ENCODE measurements at regions not wholly inside any gene's neighbourhood (a gene's known extent, or its start where the extent isn't known, plus 50 kb on each side); places are given as distances from the start of the nearest gene placed in this dataset.
"Not testable (repeated sequence)": the region's sequence is repeated elsewhere in the genome, so short reads cannot be mapped to it uniquely, and the experiment has no call there.

DNA sequence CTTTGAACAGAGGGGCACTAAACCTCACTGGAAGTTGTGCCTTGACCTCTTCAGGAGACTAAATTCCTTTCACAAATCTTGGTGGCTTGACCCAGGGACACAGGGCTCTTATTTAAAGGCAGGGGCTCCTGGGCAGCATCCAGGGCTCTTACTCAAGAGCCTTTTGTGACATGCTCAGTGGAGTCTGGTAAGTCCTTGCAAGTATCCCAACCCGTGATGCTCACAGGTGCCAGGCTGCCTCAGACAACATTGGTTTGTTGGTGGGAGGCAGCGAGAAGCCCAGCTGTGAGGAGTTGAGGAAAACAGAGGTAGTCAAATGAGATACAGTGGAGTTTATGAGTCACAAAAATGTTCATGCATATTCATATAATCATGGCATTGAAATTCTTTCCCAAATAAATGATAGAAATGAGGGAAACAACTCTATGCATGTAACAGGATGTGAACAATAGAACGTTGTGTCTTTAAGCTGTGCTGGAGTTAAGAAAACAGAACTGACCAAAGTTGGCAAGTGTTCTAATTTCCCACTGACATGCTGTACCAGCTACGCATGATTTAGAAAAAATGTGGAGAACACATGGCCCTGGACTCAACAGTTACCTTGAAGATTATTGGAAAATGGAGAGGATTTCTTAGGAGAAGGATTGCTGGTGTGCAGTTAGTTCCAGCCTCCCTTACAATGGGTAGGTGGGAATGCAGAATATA is 654.5 kb upstream of the COBL start:
- DNase-seq (ENCODE audit: low spot score) (no peak), ATAC-seq (no peak)
- intact Hi-C loops (cut with DNase I) = no loop called here

DNA sequence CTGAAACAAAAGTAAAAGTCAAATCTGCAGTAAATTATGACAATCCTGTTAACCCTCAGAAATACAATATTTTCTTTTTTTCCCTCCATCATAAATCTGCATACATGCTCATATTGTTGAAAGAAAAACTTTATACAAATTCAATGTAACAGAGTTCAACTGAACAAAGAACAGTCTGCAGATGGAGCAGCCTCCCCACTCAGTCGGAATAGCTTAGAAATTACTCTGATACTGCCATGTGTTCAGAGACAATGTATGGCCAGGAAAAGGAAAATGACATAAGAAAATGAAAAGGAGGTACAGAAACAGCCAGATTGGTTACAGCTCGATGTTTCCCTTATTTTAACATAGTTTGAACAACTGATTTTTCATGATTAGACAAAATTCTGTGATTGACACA is 651.9 kb upstream of the COBL start:
- no peak for ATAC-seq
- no peak for DNase-seq (ENCODE audit: low spot score)
- intact Hi-C loops (cut with DNase I) = no loop called here

DNA sequence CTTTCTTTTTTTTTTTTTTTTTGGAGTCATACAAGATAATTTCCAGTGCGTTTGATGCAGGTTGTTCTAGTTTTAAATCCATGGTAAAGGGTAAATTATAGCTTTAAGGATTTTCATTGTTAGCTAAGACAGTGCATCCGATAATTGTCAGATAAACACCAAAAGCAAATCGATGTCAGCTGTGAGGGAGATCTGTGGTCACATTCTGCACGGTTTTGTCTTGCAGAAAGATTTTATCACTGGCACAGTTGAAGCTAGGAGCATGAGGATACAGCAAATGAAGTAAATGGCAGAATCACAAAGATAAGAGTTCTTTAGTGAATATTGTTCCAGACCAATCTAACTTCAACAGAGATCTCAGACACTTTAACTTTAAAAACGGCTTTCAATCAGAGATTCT is 648.8 kb upstream of the COBL start:
- intact Hi-C loops (cut with DNase I) = no loop called here
- no peak for ATAC-seq

DNA sequence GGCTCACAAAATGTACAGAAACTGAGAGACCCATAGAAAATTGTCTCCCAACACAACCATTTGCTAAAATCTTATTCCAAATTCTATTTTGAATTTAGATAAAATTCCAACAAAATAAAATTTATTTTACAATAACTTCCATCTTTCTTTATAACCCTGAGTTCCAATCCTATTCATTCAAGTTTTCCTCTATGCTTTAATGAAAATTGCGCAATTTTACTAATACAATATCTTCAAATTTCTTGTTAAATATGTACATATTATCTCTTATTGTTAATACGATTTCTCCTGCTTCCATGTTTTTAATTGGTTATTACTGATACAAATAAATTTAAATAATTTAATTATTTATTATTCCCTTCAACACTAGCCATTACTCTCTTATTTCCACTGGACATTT is 645.2 kb upstream of the COBL start:
- ATAC-seq (no peak), DNase-seq (ENCODE audit: low spot score) (no peak)
- intact Hi-C loops (cut with DNase I) = no loop called here

More for the DNA sequence above, 648.8 kb upstream of the COBL start:
- no peak for DNase-seq (ENCODE audit: low spot score)

DNA sequence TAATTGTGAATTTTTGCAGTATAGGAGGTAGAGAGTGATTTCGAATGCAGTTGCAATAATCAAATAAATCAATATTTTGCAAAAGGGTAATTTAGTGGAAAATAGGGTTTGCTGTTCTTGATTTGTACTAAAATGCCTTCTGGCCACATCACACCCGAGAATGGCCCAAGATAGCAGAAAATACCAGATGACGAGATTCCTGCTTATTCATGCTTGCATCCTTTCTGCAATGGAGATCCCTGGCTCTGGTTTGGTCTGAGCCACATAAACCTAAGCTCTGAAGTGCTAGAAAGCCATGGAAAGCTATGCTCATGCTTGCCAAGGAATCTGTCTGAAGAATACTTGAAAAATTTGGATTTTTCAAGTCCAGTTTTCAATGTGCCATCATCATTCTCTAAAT is 634.2 kb upstream of the COBL start:
- intact Hi-C loops (cut with DNase I) = no loop called here
- ATAC-seq (no peak), DNase-seq (ENCODE audit: low spot score) (no peak)

DNA sequence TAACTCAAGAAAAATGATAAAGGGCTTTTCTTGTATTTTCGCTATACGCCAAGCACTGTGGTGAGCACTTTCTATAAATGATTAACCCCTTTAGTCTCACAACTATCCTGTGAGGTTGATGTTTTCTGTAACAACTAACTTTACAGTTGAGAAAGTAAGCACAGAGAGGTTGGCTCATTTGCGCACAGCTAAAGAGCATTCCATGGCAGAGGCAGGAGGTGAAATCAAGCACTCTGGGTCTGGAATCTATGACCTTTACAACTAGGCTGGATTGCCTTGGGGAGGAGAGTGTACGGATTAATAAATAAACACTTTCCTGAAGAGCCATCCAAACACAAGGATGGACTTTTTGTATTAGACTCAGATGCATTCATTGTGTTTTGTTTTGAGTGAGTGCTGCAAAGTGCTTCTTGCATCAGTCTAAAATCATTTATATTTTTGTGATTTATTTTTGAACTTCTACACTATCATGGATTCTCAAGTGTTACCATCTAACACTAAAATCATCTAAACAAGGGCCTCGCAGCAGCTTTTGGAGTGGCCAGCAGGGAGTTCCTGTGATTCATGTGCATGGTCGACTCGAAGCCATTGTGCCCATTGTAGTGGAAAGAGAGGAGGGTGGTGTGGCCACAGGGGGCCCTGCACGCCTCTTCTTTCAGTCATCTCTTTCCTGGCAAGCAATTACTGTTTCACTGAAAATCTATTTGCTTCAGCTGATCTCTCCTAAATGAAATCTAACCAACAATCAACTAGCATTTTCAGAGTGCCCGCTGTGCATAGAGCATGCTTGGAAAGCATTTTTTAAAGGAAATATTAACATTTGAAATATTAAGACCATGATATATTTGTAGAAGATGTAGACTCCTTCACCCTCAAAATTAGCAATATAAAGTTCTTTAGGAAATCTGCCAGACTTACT is 633.4 kb upstream of the COBL start:
- DNase-seq (ENCODE audit: low spot score) (no peak), ATAC-seq (no peak)
- intact Hi-C loops (cut with DNase I) = no loop called here

DNA sequence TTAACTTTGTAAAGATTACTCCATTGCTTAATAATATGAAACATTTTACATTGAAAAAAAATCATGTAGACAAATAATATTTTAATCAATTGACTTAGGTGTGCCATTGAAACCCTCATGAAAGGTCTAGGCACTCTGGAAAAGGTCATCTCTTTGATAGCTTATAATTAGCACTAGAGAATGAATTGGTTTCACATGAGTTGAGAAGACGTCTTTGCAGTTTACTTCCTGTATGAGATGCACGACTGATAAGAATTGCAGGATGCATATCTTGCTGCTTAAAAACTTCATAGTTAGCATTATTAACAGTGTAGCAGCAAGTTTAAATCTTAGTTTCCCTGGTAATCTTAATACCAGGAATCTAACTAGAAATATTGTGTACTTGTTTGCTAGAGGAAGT is 614.2 kb upstream of the COBL start:
- intact Hi-C loops (cut with DNase I) = no loop called here
- no peak for ATAC-seq

DNA sequence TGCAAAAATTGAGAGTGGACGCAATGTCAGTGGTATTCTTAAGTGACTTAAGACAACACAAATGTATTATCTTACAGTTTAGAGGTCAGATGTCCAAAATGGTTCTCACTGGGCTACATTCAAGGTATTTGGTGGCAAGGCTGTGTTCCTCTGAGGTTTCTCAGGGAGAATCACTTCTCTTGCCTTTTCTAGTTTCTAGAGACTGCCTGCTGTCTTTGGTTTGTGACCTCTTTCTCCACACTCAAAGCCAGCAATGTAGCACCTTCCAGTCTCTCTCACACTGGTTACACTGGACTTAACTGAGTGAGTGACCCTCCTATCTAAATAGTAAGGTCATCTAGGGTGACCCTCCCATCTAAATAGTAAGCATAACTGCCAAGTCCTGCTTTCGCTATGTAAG is 613.2 kb upstream of the COBL start:
- intact Hi-C loops (cut with DNase I) = no loop called here
- ATAC-seq (no peak), DNase-seq (ENCODE audit: low spot score) (no peak)

More for the DNA sequence above, 614.2 kb upstream of the COBL start:
- no peak for DNase-seq (ENCODE audit: low spot score)

DNA sequence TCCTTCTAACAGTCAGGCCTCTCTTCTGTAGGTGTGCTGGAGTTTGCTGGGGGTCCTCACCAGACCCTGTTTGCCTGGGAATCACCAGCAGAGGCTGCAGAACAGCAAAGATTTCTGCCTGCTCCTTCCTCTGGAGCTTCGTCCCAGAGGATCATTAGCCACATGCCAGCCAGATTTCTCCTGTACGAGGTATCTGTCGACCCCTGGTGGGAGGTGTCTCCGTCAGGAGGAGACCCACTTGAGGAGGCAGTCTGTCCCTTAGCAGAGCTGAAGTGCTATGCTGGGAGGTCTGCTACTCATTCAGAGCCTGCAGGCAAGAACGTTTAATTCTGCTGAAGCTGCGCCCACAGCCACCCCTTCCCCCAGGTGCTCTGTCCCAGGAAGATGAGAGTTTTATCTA is 611.1 kb upstream of the COBL start:
- no peak for DNase-seq (ENCODE audit: low spot score)
- intact Hi-C loops (cut with DNase I) = no loop called here
- no peak for ATAC-seq

DNA sequence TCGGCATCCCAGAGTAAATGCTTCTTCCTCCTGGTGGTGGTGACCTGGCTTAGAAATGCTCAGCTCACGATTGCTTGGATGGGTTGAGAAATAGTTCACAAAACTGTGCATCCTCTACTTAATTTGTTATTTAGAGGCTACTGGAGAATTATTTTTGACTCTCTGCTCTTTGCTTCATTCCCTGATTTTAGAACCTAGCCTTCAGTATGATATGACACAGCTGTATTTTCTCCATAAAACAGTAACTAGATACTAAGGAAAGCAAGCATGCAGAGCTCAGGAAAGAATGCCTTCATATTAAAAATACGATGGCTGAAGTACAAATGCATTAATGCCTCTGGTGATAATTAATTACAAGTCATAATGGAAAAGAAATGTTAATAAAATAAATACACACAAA is 602.0 kb upstream of the COBL start:
- intact Hi-C loops (cut with DNase I) = no loop called here

DNA sequence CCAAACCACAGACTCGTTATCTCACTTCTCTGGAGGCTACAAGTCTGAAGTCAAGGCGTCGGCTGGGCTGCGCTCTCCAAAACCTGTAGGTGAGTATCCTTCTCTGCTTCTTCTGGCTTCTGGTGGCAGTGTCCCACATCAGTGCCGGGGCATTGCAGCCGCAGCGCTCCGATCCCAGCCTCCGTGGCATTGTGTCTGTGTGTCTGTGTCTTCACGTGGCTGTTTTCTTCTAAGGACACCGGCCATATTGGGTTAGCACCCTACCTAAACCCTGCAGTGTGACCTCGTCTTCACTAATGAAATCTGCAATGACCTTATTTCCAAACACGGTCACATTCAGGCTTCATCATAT is 584.9 kb upstream of the COBL start:
- ATAC-seq = no peak
- intact Hi-C loops (cut with DNase I) = no loop called here
- no peak for DNase-seq (ENCODE audit: low spot score)

More for the DNA sequence above, 602.0 kb upstream of the COBL start:
- ATAC-seq (no peak), DNase-seq (ENCODE audit: low spot score) (no peak)

DNA sequence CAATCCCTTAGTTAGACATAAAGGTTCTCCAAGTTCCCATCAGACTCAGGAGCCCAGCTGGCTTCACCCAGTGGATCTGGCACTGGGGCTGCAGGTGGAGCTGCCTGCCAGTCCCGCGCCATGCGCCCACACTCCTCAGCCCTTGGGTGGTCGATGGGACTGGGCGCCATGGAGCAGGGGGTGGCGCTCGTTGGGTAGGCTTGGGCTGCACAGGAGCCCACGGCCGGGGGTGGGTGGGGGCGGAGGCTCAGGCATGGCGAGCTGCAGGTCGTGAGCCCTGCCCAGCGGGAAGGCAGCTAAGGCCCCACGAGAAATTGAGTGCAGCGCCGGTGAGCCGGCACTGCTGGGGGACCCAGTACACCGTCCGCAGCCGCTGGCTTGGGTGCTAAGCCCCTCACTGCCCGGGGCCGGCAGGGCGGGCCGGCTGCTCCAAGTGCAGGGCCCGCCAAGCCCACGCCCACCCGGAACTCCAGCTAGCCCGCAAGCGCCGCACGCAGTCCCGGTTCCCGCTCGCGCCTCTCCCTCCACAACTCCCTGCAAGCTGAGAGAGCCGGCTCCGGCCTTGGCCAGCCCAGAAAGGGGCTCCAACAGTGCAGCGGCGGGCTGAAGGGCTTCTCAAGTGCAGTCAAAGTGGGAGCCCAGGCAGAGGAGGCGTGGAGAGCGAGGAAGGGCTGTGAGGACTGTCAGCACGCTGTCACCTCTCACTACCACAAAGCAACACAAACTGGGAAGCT is 584.3 kb upstream of the COBL start:
- ATAC-seq; intact Hi-C loops (cut with DNase I): not testable (repeated sequence)

DNA sequence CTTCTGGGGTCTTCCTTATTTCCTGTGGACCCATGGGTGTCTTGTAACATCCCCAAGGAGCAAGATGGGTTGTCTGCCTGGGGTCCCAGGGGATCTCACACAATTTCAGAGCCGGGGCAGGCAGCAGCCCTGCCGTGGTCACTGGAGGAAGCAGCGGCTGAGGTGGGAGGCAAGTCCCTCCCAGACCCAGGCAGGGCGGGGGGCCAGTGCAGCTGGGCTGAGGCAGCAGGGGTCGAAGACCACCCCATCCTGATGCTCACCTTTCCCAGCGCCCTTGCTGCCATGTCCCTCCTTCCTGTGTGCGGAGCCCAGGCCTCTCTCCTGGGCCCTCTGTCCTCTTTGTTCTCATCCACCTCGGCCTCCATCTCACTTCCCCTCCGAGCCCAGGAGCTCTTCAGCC is 583.0 kb upstream of the COBL start:
- ATAC-seq = no peak
- DNase-seq (ENCODE audit: low spot score) = no peak
- intact Hi-C loops (cut with DNase I) = no loop called here

More for the DNA sequence above, 584.3 kb upstream of the COBL start:
- DNase-seq (ENCODE audit: low spot score) = not testable (repeated sequence)

DNA sequence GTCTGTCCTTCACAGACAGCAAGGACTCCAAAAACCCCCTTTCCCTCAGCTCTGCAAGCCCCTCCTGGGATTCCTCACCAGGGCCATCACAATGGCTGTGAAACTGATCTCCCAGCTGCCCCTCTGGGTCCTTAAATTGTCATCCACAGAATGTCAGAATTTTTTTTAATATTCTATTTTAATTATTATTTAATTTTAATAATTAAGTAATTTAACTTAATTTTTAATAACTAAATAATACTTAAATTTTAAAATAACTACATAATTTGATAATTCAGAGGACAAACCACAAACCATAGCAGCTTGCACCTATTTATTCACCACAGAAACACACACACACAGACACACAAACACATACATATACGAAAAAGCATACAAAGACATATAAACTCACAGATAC is 565.8 kb upstream of the COBL start:
- intact Hi-C loops (cut with DNase I) = no loop called here
- DNase-seq (ENCODE audit: low spot score) (no peak), ATAC-seq (no peak)

DNA sequence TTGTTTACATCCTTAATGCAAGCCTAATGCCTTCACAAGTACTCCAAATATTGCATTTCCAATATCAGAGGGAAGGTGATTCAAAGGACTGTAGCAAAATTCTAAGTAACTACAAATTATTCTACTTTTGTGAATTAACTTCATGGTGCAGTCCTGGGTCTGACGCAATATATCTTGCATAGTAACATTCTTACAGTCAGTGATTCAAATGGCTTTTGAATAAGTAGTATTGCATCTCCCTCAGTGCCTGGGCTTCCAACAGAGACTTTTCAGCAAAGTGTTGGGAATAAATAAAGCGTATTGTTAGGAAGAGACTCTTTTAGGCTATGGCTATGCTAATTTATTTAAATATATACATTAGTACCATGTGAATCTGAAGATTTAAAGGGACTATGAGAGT is 564.7 kb upstream of the COBL start:
- ATAC-seq = no peak
- DNase-seq (ENCODE audit: low spot score) = no peak
- intact Hi-C loops (cut with DNase I) = no loop called here

DNA sequence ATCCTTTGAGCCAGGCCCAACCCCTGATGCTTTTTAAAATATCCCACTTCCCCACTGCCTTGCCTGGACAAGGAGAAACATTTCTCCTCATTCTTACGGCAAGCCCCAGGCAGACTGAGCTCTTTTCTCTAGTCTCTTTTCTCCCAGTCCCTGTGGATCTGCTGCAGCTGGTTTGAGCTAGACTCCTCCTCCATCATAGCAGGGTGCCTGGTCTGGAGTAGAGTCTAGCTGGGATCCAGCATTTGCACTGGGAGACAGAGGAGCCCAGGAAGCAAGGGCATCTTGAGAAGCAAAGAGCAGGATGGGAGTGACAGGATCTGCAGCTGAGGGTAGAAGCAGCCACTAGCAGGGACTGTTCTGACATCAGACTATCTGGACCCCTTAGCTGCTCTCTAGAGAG is 562.3 kb upstream of the COBL start:
- intact Hi-C loops (cut with DNase I) = no loop called here
- no peak for DNase-seq (ENCODE audit: low spot score)
- ATAC-seq = no peak

DNA sequence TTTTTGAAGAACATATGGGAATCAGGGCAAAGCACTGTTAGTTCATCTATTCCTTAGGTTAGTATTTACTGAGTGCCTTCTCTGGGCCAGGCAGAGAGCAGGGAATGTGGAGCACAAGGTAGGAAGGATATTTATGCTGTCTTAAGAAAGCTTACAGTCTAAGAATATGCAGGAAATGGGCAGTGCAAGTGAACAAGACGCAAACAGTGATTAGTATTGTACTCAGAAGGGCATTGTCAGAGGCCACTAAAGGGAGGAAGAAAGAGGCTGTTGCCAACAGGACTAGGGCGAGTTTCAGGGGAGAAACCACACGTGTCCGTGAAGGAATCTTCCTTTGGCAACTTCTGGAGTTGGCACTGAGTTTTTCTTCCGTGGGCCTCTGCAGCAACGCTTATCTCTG is 552.8 kb upstream of the COBL start:
- ATAC-seq (no peak), DNase-seq (ENCODE audit: low spot score) (no peak)
- intact Hi-C loops (cut with DNase I) = no loop called here

DNA sequence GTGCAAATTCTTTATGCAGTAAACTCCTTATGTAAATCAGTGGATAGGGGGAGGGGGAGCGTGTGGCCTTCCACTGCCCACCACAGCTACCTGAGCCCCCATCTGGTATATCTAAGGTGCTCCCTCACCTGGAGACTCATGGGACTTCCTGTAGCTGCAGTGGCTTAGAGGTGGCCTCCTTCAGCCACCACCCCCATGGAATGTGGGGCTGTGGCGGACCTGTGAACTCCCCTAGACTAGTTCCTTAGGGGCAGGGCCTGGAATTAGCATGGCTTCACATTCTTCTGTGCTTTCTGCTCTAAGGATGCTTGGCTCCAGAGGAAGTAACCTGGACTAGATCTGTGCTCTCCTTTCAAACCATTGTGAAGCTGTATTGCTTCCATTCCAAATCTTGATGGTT is 550.5 kb upstream of the COBL start:
- DNase-seq (ENCODE audit: low spot score) = no peak
- ATAC-seq = no peak
- intact Hi-C loops (cut with DNase I) = no loop called here

DNA sequence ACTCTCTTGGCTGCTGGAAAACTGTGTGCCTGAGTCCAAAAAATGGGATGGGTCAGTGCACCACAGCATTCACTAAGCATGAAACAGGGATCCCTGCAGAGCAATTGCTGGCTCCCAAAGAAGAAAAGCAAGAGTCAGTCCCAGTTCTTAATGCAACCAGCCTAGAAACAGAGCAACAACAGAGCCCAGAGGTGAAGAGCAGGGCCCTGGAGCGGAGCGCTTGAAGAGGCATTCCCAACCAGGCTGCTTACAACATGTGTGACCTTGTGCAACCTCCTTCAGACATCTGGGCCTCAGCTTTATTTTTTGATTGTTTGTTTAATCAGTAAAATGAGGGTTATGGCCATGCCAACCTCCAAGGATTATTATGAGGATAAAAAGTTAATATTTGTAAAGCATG is 543.7 kb upstream of the COBL start:
- intact Hi-C loops (cut with DNase I) = no loop called here
- ATAC-seq = no peak
- no peak for DNase-seq (ENCODE audit: low spot score)

DNA sequence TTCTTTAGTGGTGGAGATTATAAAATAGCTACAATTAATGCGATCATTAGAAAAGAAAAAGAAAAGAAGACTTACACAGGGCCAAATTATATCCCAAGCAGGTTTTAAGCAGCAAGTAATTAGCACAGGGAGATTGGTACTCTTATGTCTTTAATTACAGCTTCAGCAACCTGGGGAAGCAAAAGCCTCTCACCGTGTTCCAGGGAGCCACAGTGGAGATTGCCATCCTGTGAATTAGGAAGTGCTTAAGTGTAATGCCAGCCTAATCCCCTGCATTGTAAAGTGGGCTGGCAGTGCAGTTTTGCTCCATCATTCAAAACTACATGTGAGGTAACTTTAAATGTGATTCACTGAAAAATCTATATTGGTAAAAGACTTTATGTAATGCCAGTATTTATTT is 533.5 kb upstream of the COBL start:
- intact Hi-C loops (cut with DNase I) = no loop called here
- no peak for ATAC-seq
- DNase-seq (ENCODE audit: low spot score) = no peak
